Endothelial cell of umbilical vein (primary cell): ENCODE measurements at regions not wholly inside any gene's neighbourhood (a gene's known extent, or its start where the extent isn't known, plus 50 kb on each side); places are given as distances from the start of the nearest gene placed in this dataset.
"Not testable (repeated sequence)": the region's sequence is repeated elsewhere in the genome, so short reads cannot be mapped to it uniquely, and the experiment has no call there.

ENCODE experiments used
- BruUV-seq: library from RNA; stranded (reverse); fragments of 400-500 nt; replicated peaks from 2 replicates; lab custom pipeline; 2021; lab: Mats Ljungman, UMichigan
- CTCF ChIA-PET: fragments of 300-600, 350-600 bp; sonication (Branson Sonifier 250); formaldehyde crosslinking; loops from one replicate; lab custom pipeline; 2021; ENCODE audit warnings: antibody characterized with exemption, inconsistent platforms; lab: Charles Lee
- POLR2A ChIA-PET: fragments of 300-600, 350-600 bp; sonication (Branson Sonifier 250); formaldehyde crosslinking; loops from one replicate; lab custom pipeline; 2021; ENCODE audit warnings: antibody characterized with exemption, inconsistent platforms; lab: Charles Lee
- DNase-seq: peaks from one replicate; pipeline ENCODE4 v3.0.0-alpha.2; 2011; ENCODE audit warnings: low read depth, low spot score
- FAIRE-seq: peaks from 2 replicates; lab custom pipeline; 2011; peaks lifted over from hg19 to GRCh38; lab: Jason Lieb, UNC
- H2AFZ ChIP-seq: 2 replicates; pipeline ENCODE4 v1.6.0; 2012; ENCODE audit warnings: low read depth, low read length, control low read depth, inconsistent platforms
- H3K27ac ChIP-seq: 2 replicates; pipeline ENCODE4 v1.5.1; 2011; ENCODE audit warnings: low read depth, mild to moderate bottlenecking, control low read depth, low read length, moderate library complexity; ENCODE audit not compliant: insufficient read depth
- H3K27me3 ChIP-seq, 2 experiments: 2 replicates each; pipeline versions ENCODE4 v1.6.0 to v1.6.1; 2011; ENCODE audit warnings: low read length in 2 of 2, mixed read lengths in 1 of 2; ENCODE audit not compliant: control insufficient read depth in 2 of 2, insufficient read depth in 2 of 2
- H3K36me3 ChIP-seq, 2 experiments: 2 replicates in 1 of 2; 3 replicates in 1 of 2; pipeline ENCODE4 v1.5.1; 2011; ENCODE audit warnings: low read length in 2 of 2, mild to moderate bottlenecking in 1 of 2, moderate library complexity in 1 of 2; ENCODE audit not compliant: control insufficient read depth in 2 of 2, insufficient read depth in 2 of 2; ENCODE audit errors: extremely low read depth in 1 of 2
- H3K4me1 ChIP-seq: 3 replicates; pipeline ENCODE4 v1.5.1; 2011; ENCODE audit warnings: mild to moderate bottlenecking, low read length; ENCODE audit not compliant: control insufficient read depth, insufficient read depth; ENCODE audit errors: extremely low read depth
- H3K4me2 ChIP-seq: 2 replicates; pipeline ENCODE4 v1.6.1; 2011; ENCODE audit warnings: low read length, control low read depth, mixed read lengths; ENCODE audit not compliant: insufficient read depth
- H3K4me3 ChIP-seq, 3 experiments: fragments of 200-600 bp in 1 of 3; sonication (generic), shearing (Covaris generic) in 1 of 3; replicated peaks in 1 of 3; 2 replicates each; pipeline ENCODE4 v1.5.1; 2011 to 2016; ENCODE audit warnings: control low read depth in 3 of 3, low read length in 3 of 3, mild to moderate bottlenecking in 2 of 3, inconsistent platforms in 1 of 3, low read depth in 1 of 3, moderate library complexity in 1 of 3; ENCODE audit not compliant: insufficient read depth in 1 of 3
- H3K79me2 ChIP-seq: 2 replicates; pipeline ENCODE4 v1.6.0; 2012; ENCODE audit warnings: low read length, inconsistent platforms; ENCODE audit not compliant: control insufficient read depth, insufficient read depth
- H3K9ac ChIP-seq: replicated peaks from 2 replicates; pipeline ENCODE3; 2011; ENCODE audit warnings: low read length, control low read depth; ENCODE audit not compliant: insufficient read depth; ENCODE audit errors: extremely low read depth
- H3K9me1 ChIP-seq: replicated peaks from 3 replicates; pipeline ENCODE4 v1.6.0; 2011; ENCODE audit warnings: mild to moderate bottlenecking, low read length; ENCODE audit not compliant: control insufficient read depth, insufficient read depth; ENCODE audit errors: extremely low read depth
- H3K9me3 ChIP-seq: replicated peaks from 2 replicates; pipeline ENCODE4 v1.5.1; 2012; ENCODE audit warnings: low read length, inconsistent platforms; ENCODE audit not compliant: control insufficient read depth, insufficient read depth
- H4K20me1 ChIP-seq: replicated peaks from 2 replicates; pipeline ENCODE3; 2011; ENCODE audit warnings: mild to moderate bottlenecking, low read length; ENCODE audit not compliant: control insufficient read depth, insufficient read depth; ENCODE audit errors: extremely low read depth
- CTCF ChIP-seq, 2 donors: IDR thresholded peaks; 1 replicate in 1 of 2; 2 replicates in 1 of 2; pipeline ENCODE4 v1.5.1; 2011; ENCODE audit warnings: low read length in 2 of 2, mild to moderate bottlenecking in 2 of 2, moderate library complexity in 2 of 2, control low read depth in 1 of 2, inconsistent platforms in 1 of 2, low read depth in 1 of 2; ENCODE audit not compliant: insufficient read depth in 1 of 2; ENCODE audit errors: extremely low read depth in 1 of 2
- EZH2 ChIP-seq: IDR thresholded peaks from 2 replicates; pipeline ENCODE4 v1.6.1; 2012; ENCODE audit warnings: borderline replicate concordance, low read depth, mild to moderate bottlenecking, moderate library complexity, low read length, inconsistent platforms; ENCODE audit not compliant: severe bottlenecking
- FOS ChIP-seq: IDR thresholded peaks from 2 replicates; pipeline ENCODE4 v1.6.1; 2011; ENCODE audit warnings: mild to moderate bottlenecking, low read length, moderate library complexity, borderline replicate concordance; ENCODE audit not compliant: insufficient read depth
- GATA2 ChIP-seq: IDR thresholded peaks from 2 replicates; pipeline ENCODE4 v1.7.0; 2011; ENCODE audit warnings: low read depth, mild to moderate bottlenecking, moderate library complexity, mixed read lengths, low read length; ENCODE audit not compliant: insufficient read length, insufficient read depth
- JUN ChIP-seq: IDR thresholded peaks from 2 replicates; pipeline ENCODE4 v1.6.1; 2011; ENCODE audit warnings: borderline replicate concordance, low read depth; ENCODE audit not compliant: insufficient read length, insufficient read depth
- MAX ChIP-seq: IDR thresholded peaks from 2 replicates; pipeline ENCODE4 v1.6.1; 2011; ENCODE audit not compliant: insufficient read depth, insufficient read length
- MYC ChIP-seq: IDR thresholded peaks from one replicate; pipeline ENCODE4 v1.6.1; 2011; ENCODE audit warnings: mild to moderate bottlenecking, low read depth, low read length
- POLR2A ChIP-seq: IDR thresholded peaks from 2 replicates; pipeline ENCODE4 v1.6.1; 2012; ENCODE audit warnings: low read depth, mild to moderate bottlenecking, control low read depth, low read length
- POLR2AphosphoS5 ChIP-seq: IDR thresholded peaks from 2 replicates; pipeline ENCODE4 v1.6.1; 2012; ENCODE audit warnings: low read depth, mild to moderate bottlenecking, control low read depth, low read length, moderate library complexity; ENCODE audit not compliant: insufficient read depth
- dilution Hi-C: fragments of 300-500 bp; cut with MboI; formaldehyde crosslinking; loops from one replicate; pipeline ENCODE4 v1.15.0; 2019; ENCODE audit warnings: low sequenced_read_pairs; ENCODE audit not compliant: extremely low pct_ligation_motif_present
- intact Hi-C: fragments of 100-400 bp; cut with micrococcal nuclease; formaldehyde crosslinking; loops from one replicate; pipeline ENCODE4 v1.10.0; 2022

DNA sequence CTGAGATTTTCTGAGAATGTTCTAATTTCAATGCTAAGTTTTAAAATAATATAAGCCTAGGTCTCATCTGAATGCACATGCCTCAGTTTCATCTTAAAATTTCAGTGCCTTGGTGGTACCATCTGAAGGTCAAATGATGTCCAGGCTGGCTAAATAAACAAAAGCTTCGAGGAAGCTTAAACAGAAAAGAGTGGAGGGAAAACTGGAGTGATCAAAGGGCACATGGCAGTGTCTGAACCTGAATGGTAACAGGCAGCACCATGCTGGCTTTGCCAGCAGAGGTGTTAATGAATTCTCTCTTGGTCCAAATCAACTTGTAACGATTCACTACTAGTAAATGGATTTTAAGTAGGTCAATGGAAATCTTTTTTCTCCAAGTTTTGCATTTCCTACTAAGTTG, 158.4 kb upstream of the MEX3C start:
- dilution Hi-C loops = no loop called here
- FAIRE-seq = no peak
- intact Hi-C loops = no loop called here
- Histone ChIP-seq H3K9me1 (no peaks in the 10 kb centered on the region), H3K27me3 (no peaks in the 10 kb centered on the region), H3K9me3 (no peaks in the 10 kb centered on the region), H3K36me3 (no peaks in the 10 kb centered on the region), H2AFZ (no peak overlapping the region), H3K9ac (no peak overlapping the region), H4K20me1 (no peaks in the 10 kb centered on the region), H3K4me3 (no peak overlapping the region), H3K79me2 (no peaks in the 10 kb centered on the region), H3K4me1 (no peaks in the 10 kb centered on the region), H3K27ac (no peak overlapping the region), H3K4me2 (no peak overlapping the region)
- BruUV-seq = no TSS peak
- CTCF ChIA-PET = no interaction called here
- no peak for DNase-seq
- TF ChIP-seq FOS = no peak
- no peak for TF ChIP-seq MYC
- no peak for TF ChIP-seq CTCF (IDR thresholded peaks at IDR 0.05; ENCODE audit: extremely low read depth in 1 of 2, insufficient read depth in 1 of 2, low read depth in 1 of 2, low read length in 2 of 2)
- TF ChIP-seq MAX = no peak
- TF ChIP-seq EZH2 = no peak
- no peak for TF ChIP-seq JUN
- no peak for TF ChIP-seq GATA2
- TF ChIP-seq POLR2AphosphoS5 = no peak
- no peak for TF ChIP-seq POLR2A
- POLR2A ChIA-PET = no interaction called here

GRCh38 chr18:51360301-51360700, 162.8 kb upstream of the MEX3C start:
- dilution Hi-C loops, H3K4me2 ChIP-seq, CTCF ChIA-PET, POLR2A ChIA-PET, H3K9me1 ChIP-seq, H3K9me3 ChIP-seq, BruUV-seq, DNase-seq, H3K27ac ChIP-seq, H3K79me2 ChIP-seq, H3K4me3 ChIP-seq, H3K4me1 ChIP-seq, H4K20me1 ChIP-seq, H3K36me3 ChIP-seq, H3K9ac ChIP-seq, FAIRE-seq, H3K27me3 ChIP-seq, H2AFZ ChIP-seq: not testable (repeated sequence)
- intact Hi-C loops = loop anchor here (5.0 kb wide), 1 partner anchor 163 kb away; the partner anchor contains the start of gene MEX3C
